BJ (cell line): ENCODE measurements at regions not wholly inside any gene's neighbourhood (a gene's known extent, or its start where the extent isn't known, plus 50 kb on each side); places are given as distances from the start of the nearest gene placed in this dataset.
"Not testable (repeated sequence)": the region's sequence is repeated elsewhere in the genome, so short reads cannot be mapped to it uniquely, and the experiment has no call there.

ENCODE experiments used
- CTCF ChIA-PET: fragments of 350-600 bp; formaldehyde crosslinking; extraction: SDS; loops from one replicate; lab custom pipeline; 2021; ENCODE audit warnings: antibody characterized with exemption, inconsistent platforms; lab: Yijun Ruan, JAX
- POLR2A ChIA-PET: fragments of 300-600 bp; sonication (Branson Sonifier 250); formaldehyde crosslinking; extraction: SDS; loops from one replicate; lab custom pipeline; 2021; ENCODE audit warnings: antibody characterized with exemption; lab: Charles Lee
- DNase-seq: peaks from one replicate; pipeline ENCODE4 v3.0.0-alpha.2; 2011; ENCODE audit warnings: low read depth
- H3K27me3 ChIP-seq: 2 replicates; pipeline ENCODE4 v1.6.0; 2011; ENCODE audit warnings: low read length; ENCODE audit not compliant: control insufficient read depth, insufficient read depth
- H3K36me3 ChIP-seq: 2 replicates; pipeline ENCODE4 v1.5.1; 2011; ENCODE audit warnings: low read length; ENCODE audit not compliant: control insufficient read depth, insufficient read depth
- H3K4me3 ChIP-seq: 2 replicates; pipeline ENCODE4 v1.5.1; 2011; ENCODE audit warnings: low read depth, mild to moderate bottlenecking, control low read depth, low read length
- TF ChIP-seq, protein P1 (sequence below): IDR thresholded peaks from 2 replicates; pipeline ENCODE4 v1.5.1; 2011; ENCODE audit warnings: low read depth, mild to moderate bottlenecking, control low read depth, inconsistent platforms, low read length, moderate library complexity; ENCODE audit not compliant: insufficient read depth

DNA sequence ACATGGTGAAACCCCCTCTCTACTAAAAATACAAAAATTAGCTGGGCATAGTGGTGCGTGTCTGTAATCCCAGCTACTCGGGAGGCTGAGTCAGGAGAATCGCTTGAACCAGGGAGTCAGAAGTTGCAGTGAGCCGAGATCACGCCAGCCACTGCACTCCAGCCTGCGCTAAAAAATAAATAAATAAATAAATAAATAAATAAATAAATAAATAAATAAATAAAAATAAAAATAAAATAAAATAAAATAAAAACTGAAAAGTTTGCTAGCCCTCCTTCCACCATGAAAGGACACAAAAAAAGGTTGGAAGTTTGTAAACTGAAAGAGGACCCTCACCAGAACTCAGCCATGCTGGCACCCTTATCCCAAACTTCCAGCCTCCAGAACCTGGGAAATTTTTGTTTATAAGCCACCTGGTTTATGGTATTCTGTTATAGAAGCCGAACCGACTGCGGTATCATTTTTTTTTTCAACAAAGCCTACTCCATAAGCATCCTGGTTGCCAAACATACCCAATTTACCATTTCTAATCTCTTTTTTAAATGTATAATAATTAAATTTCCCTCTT is 448.2 kb downstream of the SEMA3D start:
- TF ChIP-seq, protein P1, sequence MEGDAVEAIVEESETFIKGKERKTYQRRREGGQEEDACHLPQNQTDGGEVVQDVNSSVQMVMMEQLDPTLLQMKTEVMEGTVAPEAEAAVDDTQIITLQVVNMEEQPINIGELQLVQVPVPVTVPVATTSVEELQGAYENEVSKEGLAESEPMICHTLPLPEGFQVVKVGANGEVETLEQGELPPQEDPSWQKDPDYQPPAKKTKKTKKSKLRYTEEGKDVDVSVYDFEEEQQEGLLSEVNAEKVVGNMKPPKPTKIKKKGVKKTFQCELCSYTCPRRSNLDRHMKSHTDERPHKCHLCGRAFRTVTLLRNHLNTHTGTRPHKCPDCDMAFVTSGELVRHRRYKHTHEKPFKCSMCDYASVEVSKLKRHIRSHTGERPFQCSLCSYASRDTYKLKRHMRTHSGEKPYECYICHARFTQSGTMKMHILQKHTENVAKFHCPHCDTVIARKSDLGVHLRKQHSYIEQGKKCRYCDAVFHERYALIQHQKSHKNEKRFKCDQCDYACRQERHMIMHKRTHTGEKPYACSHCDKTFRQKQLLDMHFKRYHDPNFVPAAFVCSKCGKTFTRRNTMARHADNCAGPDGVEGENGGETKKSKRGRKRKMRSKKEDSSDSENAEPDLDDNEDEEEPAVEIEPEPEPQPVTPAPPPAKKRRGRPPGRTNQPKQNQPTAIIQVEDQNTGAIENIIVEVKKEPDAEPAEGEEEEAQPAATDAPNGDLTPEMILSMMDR, result no peak
- POLR2A ChIA-PET, result no interaction called here
- CTCF ChIA-PET, result no interaction called here
- no peaks in the 10 kb centered on the region for H3K27me3 ChIP-seq
- H3K36me3 ChIP-seq, result no peaks in the 10 kb centered on the region
- no peak for DNase-seq
- H3K4me3 ChIP-seq, result no peak overlapping the region

DNA sequence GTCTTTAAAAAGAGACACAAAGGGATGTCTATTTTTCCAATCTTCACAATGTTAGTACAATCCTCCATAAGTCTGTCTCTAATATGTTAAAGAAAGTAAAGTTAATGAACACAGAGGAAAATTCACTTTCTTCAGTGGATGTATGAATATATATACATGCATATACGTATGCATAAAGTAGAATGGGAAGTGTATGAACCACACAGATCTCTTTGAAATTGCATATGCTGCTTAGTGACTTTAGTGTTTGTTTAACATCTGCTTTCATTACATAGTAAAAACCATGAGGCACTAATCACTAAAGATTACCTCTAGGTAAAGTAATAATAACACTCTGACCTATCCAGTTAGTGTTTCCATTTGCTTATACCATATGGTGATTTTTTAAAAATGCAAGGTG is 451.2 kb downstream of the SEMA3D start:
- H3K27me3 ChIP-seq, result no peaks in the 10 kb centered on the region
- ChIA-PET CTCF (no interaction called here), POLR2A (no interaction called here)
- no peak for DNase-seq
- TF ChIP-seq, protein P1, result no peak
- H3K4me3 ChIP-seq, result no peak overlapping the region
- no peaks in the 10 kb centered on the region for H3K36me3 ChIP-seq

DNA sequence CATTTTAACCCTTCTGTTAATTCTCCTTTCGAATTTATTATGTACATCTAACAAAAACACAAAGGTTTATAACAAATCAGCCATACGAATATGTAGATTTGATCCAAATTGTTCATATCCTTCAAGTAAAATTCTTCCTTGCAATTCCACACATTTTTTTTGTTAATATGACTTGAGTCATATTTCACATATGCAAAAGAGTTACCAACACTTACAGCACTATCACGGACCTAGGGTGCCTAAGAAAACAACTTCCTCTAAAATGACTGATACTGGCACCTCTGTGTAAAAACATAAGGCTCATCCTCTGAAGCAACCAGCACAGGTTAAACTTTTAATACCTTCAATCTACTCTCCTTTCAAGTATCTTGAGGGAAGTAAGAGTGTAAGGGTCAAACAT is 451.8 kb downstream of the SEMA3D start:
- no peaks in the 10 kb centered on the region for H3K36me3 ChIP-seq
- no peaks in the 10 kb centered on the region for H3K27me3 ChIP-seq
- H3K4me3 ChIP-seq, result no peak overlapping the region
- POLR2A ChIA-PET, result no interaction called here
- CTCF ChIA-PET, result no interaction called here
- TF ChIP-seq, protein P1, result no peak
- no peak for DNase-seq

DNA sequence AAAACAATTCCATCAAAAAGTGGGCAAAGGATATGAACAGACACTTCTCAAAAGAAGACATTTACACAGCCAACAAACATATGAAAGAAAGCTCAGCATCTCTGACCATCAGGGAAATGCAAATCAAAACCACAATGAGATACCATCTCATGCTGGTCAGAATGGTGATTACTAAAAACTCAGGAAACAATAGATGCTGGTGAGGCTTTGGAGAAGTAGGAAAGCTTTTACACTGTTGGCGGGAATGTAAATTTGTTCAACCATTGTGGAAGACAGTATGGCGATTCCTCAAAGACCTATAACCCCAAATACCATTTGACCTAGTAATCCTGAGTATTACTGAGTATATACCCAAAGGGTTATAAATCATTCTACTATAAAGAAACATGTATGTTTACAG is 452.9 kb downstream of the SEMA3D start:
- DNase-seq, H3K4me3 ChIP-seq, POLR2A ChIA-PET, H3K27me3 ChIP-seq, H3K36me3 ChIP-seq: not testable (repeated sequence)
- CTCF ChIA-PET, result interaction anchor here (0.7 kb wide), 1 partner anchor 209 kb away, joined by 4 read pairs; no protein-coding TSS in a partner anchor

DNA sequence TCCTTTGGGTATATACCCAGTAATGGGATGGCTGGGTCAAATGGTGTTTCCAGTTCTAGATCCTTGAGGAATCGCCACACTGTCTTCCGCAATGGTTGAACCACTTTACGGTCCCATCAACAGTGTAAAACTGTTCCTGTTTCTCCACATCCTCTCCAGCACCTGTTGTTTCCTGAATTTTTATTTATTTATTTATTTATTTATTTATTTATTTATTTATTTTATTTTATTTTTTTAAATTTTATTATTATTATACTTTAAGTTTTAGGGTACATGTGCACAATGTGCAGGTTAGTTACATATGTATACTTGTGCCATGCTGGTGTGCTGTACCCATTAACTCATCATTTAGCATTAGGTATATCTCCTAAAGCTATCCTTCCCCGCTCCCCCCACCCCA is 456.0 kb downstream of the SEMA3D start:
- DNase-seq, CTCF ChIA-PET, H3K4me3 ChIP-seq, H3K36me3 ChIP-seq, POLR2A ChIA-PET, H3K27me3 ChIP-seq: not testable (repeated sequence)

DNA sequence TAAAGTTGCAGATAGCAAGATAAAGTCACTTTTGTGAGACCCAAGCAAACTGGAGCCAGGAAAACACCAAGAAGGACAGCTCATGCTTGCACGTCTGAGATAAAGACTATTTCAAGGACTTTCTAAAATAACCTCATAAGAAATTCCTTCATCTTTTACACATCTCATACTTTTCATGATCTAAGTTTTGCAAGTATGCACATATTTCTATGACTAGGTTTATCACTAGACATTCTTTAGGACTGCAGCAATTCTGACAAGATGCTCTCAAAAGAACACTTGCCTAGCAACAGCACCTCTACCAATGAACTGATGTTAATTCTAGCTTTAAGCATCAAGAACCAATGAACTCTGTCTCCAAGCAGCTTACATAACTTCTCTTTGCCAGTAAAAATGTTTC is 457.6 kb downstream of the SEMA3D start:
- ChIA-PET CTCF (no interaction called here), POLR2A (no interaction called here)
- H3K36me3 ChIP-seq, result no peaks in the 10 kb centered on the region
- no peak for DNase-seq
- no peaks in the 10 kb centered on the region for H3K27me3 ChIP-seq
- H3K4me3 ChIP-seq, result no peak overlapping the region
- TF ChIP-seq, protein P1, result no peak
